HepG2 (cell line): ENCODE measurements at regions not wholly inside any gene's neighbourhood (a gene's known extent, or its start where the extent isn't known, plus 50 kb on each side); places are given as distances from the start of the nearest gene placed in this dataset.

Experiments
- ATAC-seq: fragments of 200-7000 bp; cut with Tn5 transposase; 3 replicates; pipeline ENCODE4 v1.9.1; 2020; ENCODE audit warnings: mild to moderate bottlenecking, moderate library complexity
- BruUV-seq: library from RNA; stranded (reverse); fragments of 400-500 nt; replicated peaks from 2 replicates; lab custom pipeline; 2021; lab: Mats Ljungman, UMichigan
- CTCF ChIA-PET: fragments of 300-600 bp; formaldehyde crosslinking; extraction: SDS; loops from one replicate; lab custom pipeline; 2021; ENCODE audit warnings: low total read pairs, inconsistent platforms, low intra/inter-chr PET ratio; lab: Yijun Ruan, JAX
- POLR2A ChIA-PET: fragments of 350-600 bp; sonication (Branson Sonifier 250); formaldehyde crosslinking; loops from one replicate; lab custom pipeline; 2020; ENCODE audit warnings: antibody characterized with exemption, inconsistent platforms; lab: Yijun Ruan, JAX
- DNase-seq: peaks from one replicate; pipeline ENCODE4 v3.0.0-alpha.2; 2015; ENCODE audit warnings: low spot score
- FAIRE-seq: peaks from 3 replicates; lab custom pipeline; 2011; peaks lifted over from hg19 to GRCh38; lab: Jason Lieb, UNC
- H2AFZ ChIP-seq: one replicate; pipeline ENCODE4 v1.6.1; 2011; ENCODE audit warnings: low read length, inconsistent platforms
- H3K27ac ChIP-seq: fragments of 300-600 bp; 3 replicates; pipeline ENCODE4 v1.8.0; 2011; ENCODE audit warnings: mixed run types, mild to moderate bottlenecking, mixed read lengths, low read length, inconsistent platforms; ENCODE audit not compliant: insufficient read depth; ENCODE audit errors: extremely low read length
- H3K27me3 ChIP-seq, 2 experiments: fragments of 200-600 bp in 1 of 2; 2 replicates in 1 of 2; 3 replicates in 1 of 2; pipeline versions ENCODE4 v1.6.0 to v1.8.0; 2011; ENCODE audit warnings: low read length in 2 of 2, mild to moderate bottlenecking in 2 of 2, moderate library complexity in 2 of 2, inconsistent platforms in 1 of 2; ENCODE audit not compliant: insufficient read depth in 2 of 2, control insufficient read depth in 1 of 2
- H3K36me3 ChIP-seq, 2 experiments: fragments of 200-600 bp in 1 of 2; replicated peaks in 1 of 2; 2 replicates in 1 of 2; 3 replicates in 1 of 2; pipeline versions ENCODE4 v1.5.1 to v1.8.0; 2011; ENCODE audit warnings: low read length in 2 of 2, inconsistent platforms in 1 of 2; ENCODE audit not compliant: insufficient read depth in 2 of 2, control insufficient read depth in 1 of 2
- H3K4me1 ChIP-seq: 2 replicates; pipeline ENCODE4 v1.5.1; 2012; ENCODE audit warnings: low read length, inconsistent platforms; ENCODE audit not compliant: insufficient read depth
- H3K4me2 ChIP-seq: 2 replicates; pipeline ENCODE4 v1.6.0; 2011; ENCODE audit warnings: low read depth, low read length, inconsistent platforms
- H3K4me3 ChIP-seq, 3 experiments: fragments of 200-600 bp in 1 of 3; sonication (generic), shearing (Covaris generic) in 1 of 3; replicated peaks in 1 of 3; 2 replicates each; pipeline ENCODE4 v1.5.1; 2011 to 2016; ENCODE audit warnings: low read length in 3 of 3, inconsistent platforms in 2 of 3, low read depth in 2 of 3, mild to moderate bottlenecking in 2 of 3, control low read depth in 1 of 3, mixed read lengths in 1 of 3; ENCODE audit not compliant: insufficient read depth in 1 of 3
- H3K79me2 ChIP-seq: one replicate; pipeline ENCODE4 v1.6.1; 2011; ENCODE audit warnings: low read length, inconsistent platforms; ENCODE audit not compliant: insufficient read depth
- H3K9ac ChIP-seq: 2 replicates; pipeline ENCODE4 v1.6.0; 2011; ENCODE audit warnings: mild to moderate bottlenecking, low read depth, low read length, inconsistent platforms; ENCODE audit not compliant: insufficient read depth
- H3K9me3 ChIP-seq: 2 replicates; pipeline ENCODE4 v1.5.1; 2012; ENCODE audit warnings: mild to moderate bottlenecking, low read length
- H4K20me1 ChIP-seq: 2 replicates; pipeline ENCODE4 v1.6.0; 2011; ENCODE audit warnings: inconsistent platforms, mild to moderate bottlenecking, low read length, moderate library complexity; ENCODE audit not compliant: insufficient read depth
- ARID4A ChIP-seq: sonication (generic); formaldehyde crosslinking; IDR thresholded peaks from 2 replicates; pipeline ENCODE4 v1.5.0; 2020; ENCODE audit warnings: mild to moderate bottlenecking, missing genetic modification reagents, borderline replicate concordance
- HMGA1 ChIP-seq: sonication (generic); formaldehyde crosslinking; conservative IDR thresholded peaks from 2 replicates; pipeline ENCODE4 v1.4.0; 2020; ENCODE audit warnings: missing genetic modification reagents
- SP4 ChIP-seq: sonication (generic); formaldehyde crosslinking; IDR thresholded peaks from 2 replicates; pipeline ENCODE4 v1.8.1; 2023; ENCODE audit warnings: mild to moderate bottlenecking, missing genetic modification reagents
- ZNF34 ChIP-seq: sonication (generic); formaldehyde crosslinking; IDR thresholded peaks from 2 replicates; pipeline ENCODE4 v1.4.0; 2020; ENCODE audit warnings: mild to moderate bottlenecking, missing genetic modification reagents, borderline replicate concordance
- WGBS: methylation state at CpG from one replicate; pipeline ENCODE4 v1.1.6; 2017; ENCODE audit warnings: low lambda C conversion rate; 5-methylcytosine and 5-hydroxymethylcytosine counted together
- in situ Hi-C: cut with HindIII; loops from 2 replicates; pipeline ENCODE4 v1.10.0; 2017; ENCODE audit warnings: low pct_unique_long_range_greater_than_20kb; ENCODE audit not compliant: extremely low pct_ligation_motif_present
- intact Hi-C: fragments of 100-400 bp; cut with micrococcal nuclease; formaldehyde crosslinking; loops from one replicate; pipeline ENCODE4 v1.10.0; 2022; ENCODE audit not compliant: unreplicated experiment

DNA sequence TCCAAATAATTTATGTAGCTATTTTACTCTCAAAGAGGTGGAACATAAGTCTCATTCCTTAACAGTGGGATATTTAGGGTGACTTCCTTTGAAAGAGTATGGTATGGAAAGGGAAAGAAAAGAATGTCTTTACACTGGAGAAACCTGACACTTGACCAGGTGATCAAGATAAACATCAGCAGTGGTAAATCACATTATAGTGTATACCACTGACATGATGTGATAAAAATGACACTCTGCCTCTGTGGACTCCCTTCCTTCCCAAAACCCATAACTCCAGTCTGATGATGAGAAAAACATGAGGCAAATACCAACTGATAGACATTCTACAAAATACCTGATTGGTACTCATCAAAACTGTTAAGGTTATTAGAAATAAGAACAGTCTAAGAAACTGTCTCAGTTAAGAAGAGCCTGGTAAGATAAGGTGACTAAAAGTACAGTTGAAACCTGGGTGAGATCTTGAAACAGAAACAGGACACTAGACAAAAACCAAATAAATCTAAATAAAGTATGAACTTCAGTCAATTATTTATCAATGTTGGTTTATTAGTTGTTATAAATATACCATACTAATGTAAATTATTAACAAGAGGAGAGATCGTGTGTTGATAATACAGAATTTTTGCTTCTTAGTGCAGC, 144.2 kb upstream of the PCDH18 start:
- DNase-seq: no peak
- Histone ChIP-seq H3K4me2 (no peak overlapping the region), H3K9ac (no peak overlapping the region), H4K20me1 (no peaks in the 10 kb centered on the region), H3K79me2 (no peaks in the 10 kb centered on the region), H3K27ac (no peak overlapping the region), H3K36me3 (no peaks in the 10 kb centered on the region), H2AFZ (no peak overlapping the region), H3K9me3 (no peaks in the 10 kb centered on the region), H3K4me1 (no peaks in the 10 kb centered on the region)
- ChIA-PET POLR2A (no interaction called here), CTCF (no interaction called here)
- FAIRE-seq: no peak
- no peak for ATAC-seq
- in situ Hi-C loops: no loop called here
- 18% methylated on average over 1 of the region's 1 CpG for WGBS
- no TSS peak for BruUV-seq
- TF ChIP-seq ZNF34 (no peak), ARID4A (no peak), SP4 (CRISPR knock-in tag) (no peak), HMGA1 (CRISPR knock-in tag) (no peak)
- TF ChIP-seq, all 625 proteins: peak for 0
- H3K27me3 ChIP-seq: no peaks in the 10 kb centered on the region
- intact Hi-C loops: no loop called here
- H3K4me3 ChIP-seq: no peak overlapping the region
